Spleen (tissue), 11 donors: ENCODE measurements at regions not wholly inside any gene's neighbourhood (a gene's known extent, or its start where the extent isn't known, plus 50 kb on each side); places are given as distances from the start of the nearest gene placed in this dataset.
"Not testable (repeated sequence)": the region's sequence is repeated elsewhere in the genome, so short reads cannot be mapped to it uniquely, and the experiment has no call there.

Experiments used
- DNase-seq: peaks from one replicate; pipeline ENCODE4 v3.0.0-alpha.2; 2020
- H3K27ac ChIP-seq, 8 donors: fragments of 200-600 bp; sonication (generic) in 7 of 8; 1 replicate in 4 of 8; 2 replicates in 4 of 8; pipeline versions ENCODE4 v1.5.0 to v1.8.0; 2016 to 2021; ENCODE audit warnings: inconsistent platforms in 4 of 8, mild to moderate bottlenecking in 4 of 8, moderate library complexity in 1 of 8
- H3K27me3 ChIP-seq, 7 donors: fragments of 200-600 bp; sonication (generic) in 6 of 7; replicated peaks in 1 of 7; 1 replicate in 4 of 7; 2 replicates in 3 of 7; pipeline versions ENCODE4 v1.5.0 to v1.8.0; 2016 to 2021; ENCODE audit warnings: inconsistent platforms in 3 of 7, mild to moderate bottlenecking in 1 of 7
- H3K36me3 ChIP-seq, 6 donors: fragments of 200-600 bp; sonication (generic) in 5 of 6; 1 replicate in 4 of 6; 2 replicates in 2 of 6; pipeline versions ENCODE4 v1.5.0 to v1.8.0; 2016 to 2021; ENCODE audit warnings: inconsistent platforms in 2 of 6
- H3K4me1 ChIP-seq, 6 donors: fragments of 200-600 bp; sonication (generic) in 5 of 6; 1 replicate in 3 of 6; 2 replicates in 3 of 6; pipeline versions ENCODE4 v1.5.0 to v1.8.0; 2016 to 2021; ENCODE audit warnings: inconsistent platforms in 3 of 6
- H3K4me3 ChIP-seq, 8 donors: fragments of 200-600 bp; sonication (generic) in 7 of 8; 1 replicate in 4 of 8; 2 replicates in 4 of 8; pipeline versions ENCODE4 v1.5.0 to v1.8.0; 2016 to 2021; ENCODE audit warnings: inconsistent platforms in 4 of 8, mild to moderate bottlenecking in 4 of 8, moderate library complexity in 2 of 8
- H3K9me3 ChIP-seq, 8 donors: fragments of 200-600 bp; sonication (generic) in 7 of 8; 1 replicate in 4 of 8; 2 replicates in 4 of 8; pipeline versions ENCODE4 v1.5.0 to v1.8.0; 2016 to 2021; ENCODE audit warnings: inconsistent platforms in 4 of 8
- POLR2A ChIP-seq, 3 donors: fragments of 450-650 bp; IDR thresholded peaks; one replicate each; pipeline ENCODE4 v1.5.1; 2017; ENCODE audit warnings: antibody characterized with exemption in 3 of 3, mild to moderate bottlenecking in 1 of 3
- POLR2AphosphoS5 ChIP-seq, 3 donors: sonication (generic); formaldehyde crosslinking; IDR thresholded peaks; one replicate each; pipeline ENCODE4 v1.5.1; 2017; ENCODE audit warnings: antibody characterized with exemption in 3 of 3
- WGBS, 5 donors: extraction: QIAGEN DNeasy Blood & Tissue Kit in 3 of 5; methylation state at CpG; one replicate each; pipeline versions ENCODE4 v1.1.5 to v1.1.7; 2013 to 2018; 5-methylcytosine and 5-hydroxymethylcytosine counted together
- intact Hi-C: fragments of 100-400 bp; cut with DNase I; formaldehyde crosslinking; loops from one replicate; pipeline ENCODE4 v1.15.0; 2023; ENCODE audit warnings: low total_unique reads
- TF ChIP-seq, protein P1 (sequence below), 11 experiments: fragments of 200-600 bp in 7 of 11; fragments of 450-650 bp in 4 of 11; sonication (generic) in 4 of 11; IDR thresholded peaks in 8 of 11; conservative IDR thresholded peaks in 3 of 11; 1 replicate in 7 of 11; 2 replicates in 4 of 11; pipeline versions ENCODE4 v1.4.0 to v1.8.0; 2016 to 2021; ENCODE audit warnings: antibody characterized with exemption in 11 of 11, inconsistent platforms in 4 of 11, mild to moderate bottlenecking in 1 of 11
- donor health status: healthy with polysubstance abuse.
- donor health status: DM: no; HTN: no; CAD: no; lungs with moderate emphysema.
- donor health status: DM: no; HTN: no; CAD: no.
- donor health status: Bipolar disorder and iron deficiency.
- donor health status: healthy.
- donor health status: DM: no; HTN: no; CAD: no.
- donor health status: DM: yes; HTN: yes; CAD: no.

DNA sequence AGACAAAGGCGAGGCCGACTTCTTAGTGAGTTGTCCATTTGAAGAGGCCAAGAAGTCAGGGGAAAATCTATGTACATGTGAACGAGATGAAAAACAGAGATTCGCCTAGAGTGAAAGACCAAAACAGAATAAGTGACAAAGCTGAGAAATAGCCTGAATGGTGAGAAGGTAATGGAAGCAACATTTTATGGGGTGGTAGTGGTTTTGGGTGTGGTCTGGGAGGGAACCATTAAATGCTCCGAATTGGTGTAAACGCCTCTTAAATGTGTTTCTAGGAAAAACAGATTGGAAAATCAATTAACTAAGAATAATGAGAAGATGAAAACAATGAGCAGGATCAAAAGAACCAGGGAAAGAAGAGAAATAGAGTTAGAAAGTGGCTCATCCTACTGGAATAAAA is 83.8 kb upstream of the MANSC4 start:
- Histone ChIP-seq H3K4me3 (no peak overlapping the region), H3K27ac (no peak overlapping the region), H3K4me1 (no peaks in the 10 kb centered on the region), H3K36me3 (no peaks in the 10 kb centered on the region), H3K27me3 (no peaks in the 10 kb centered on the region), H3K9me3 (no peaks in the 10 kb centered on the region)
- intact Hi-C loops, result no loop called here
- TF ChIP-seq, protein P1, sequence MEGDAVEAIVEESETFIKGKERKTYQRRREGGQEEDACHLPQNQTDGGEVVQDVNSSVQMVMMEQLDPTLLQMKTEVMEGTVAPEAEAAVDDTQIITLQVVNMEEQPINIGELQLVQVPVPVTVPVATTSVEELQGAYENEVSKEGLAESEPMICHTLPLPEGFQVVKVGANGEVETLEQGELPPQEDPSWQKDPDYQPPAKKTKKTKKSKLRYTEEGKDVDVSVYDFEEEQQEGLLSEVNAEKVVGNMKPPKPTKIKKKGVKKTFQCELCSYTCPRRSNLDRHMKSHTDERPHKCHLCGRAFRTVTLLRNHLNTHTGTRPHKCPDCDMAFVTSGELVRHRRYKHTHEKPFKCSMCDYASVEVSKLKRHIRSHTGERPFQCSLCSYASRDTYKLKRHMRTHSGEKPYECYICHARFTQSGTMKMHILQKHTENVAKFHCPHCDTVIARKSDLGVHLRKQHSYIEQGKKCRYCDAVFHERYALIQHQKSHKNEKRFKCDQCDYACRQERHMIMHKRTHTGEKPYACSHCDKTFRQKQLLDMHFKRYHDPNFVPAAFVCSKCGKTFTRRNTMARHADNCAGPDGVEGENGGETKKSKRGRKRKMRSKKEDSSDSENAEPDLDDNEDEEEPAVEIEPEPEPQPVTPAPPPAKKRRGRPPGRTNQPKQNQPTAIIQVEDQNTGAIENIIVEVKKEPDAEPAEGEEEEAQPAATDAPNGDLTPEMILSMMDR (IDR thresholded peaks at IDR 0.05 in 8 of 11, conservative IDR thresholded peaks at IDR 0.05 in 3 of 11), result no peak
- TF ChIP-seq POLR2A (IDR thresholded peaks at IDR 0.05), result no peak
- TF ChIP-seq POLR2AphosphoS5 (IDR thresholded peaks at IDR 0.05), result no peak
- DNase-seq, result no peak
- WGBS, 5 donors, result 87 to 93% (median 93%) methylated on average over 6 of the region's 6 CpGs

DNA sequence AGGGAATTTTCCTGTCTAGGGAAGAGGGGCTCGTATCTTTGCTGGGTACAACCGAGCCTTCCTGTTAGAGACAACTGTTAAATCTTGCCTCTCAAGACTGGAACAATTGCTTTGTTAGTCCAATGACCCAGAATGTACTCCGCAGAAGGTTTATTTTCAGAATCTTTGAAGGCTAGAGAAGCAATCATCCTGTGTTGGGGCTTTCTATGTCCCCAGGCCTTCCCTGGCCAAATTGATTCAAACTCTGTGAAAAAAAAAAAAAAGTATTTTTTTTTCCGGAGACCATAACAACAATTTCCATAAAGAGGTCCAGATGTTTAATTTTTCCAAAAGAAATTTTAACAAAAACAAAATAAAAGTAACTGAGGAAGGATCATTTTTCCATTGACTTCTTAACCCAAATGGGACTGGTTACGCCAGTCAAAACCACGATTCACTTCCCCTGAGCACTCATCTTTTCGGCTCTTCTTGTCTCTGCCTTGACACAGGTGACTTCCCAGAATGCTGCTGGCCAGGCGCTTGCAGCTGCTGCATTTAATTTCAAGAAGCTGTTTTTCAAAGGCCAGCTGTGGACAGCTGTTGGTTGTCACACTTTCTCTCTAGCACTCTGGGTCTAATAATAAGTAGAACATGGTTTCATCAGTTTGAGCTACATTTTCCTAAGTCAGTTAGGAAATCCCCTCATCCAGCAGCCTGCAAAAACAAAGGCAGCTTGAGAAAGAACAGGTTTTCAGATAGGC is 81.6 kb upstream of the MANSC4 start:
- H3K27me3 ChIP-seq, result no peaks in the 10 kb centered on the region
- H3K4me1 ChIP-seq, result no peaks in the 10 kb centered on the region
- TF ChIP-seq, protein P1 (IDR thresholded peaks at IDR 0.05 in 8 of 11, conservative IDR thresholded peaks at IDR 0.05 in 3 of 11), result no peak
- TF ChIP-seq POLR2A (IDR thresholded peaks at IDR 0.05), result no peak
- peak in 2 of 3 donors; percentile 10 to 60 for TF ChIP-seq POLR2AphosphoS5 (IDR thresholded peaks at IDR 0.05)
- 60 to 80% (median 73%) methylated on average over 8 of the region's 8 CpGs for WGBS, 5 donors
- H3K9me3 ChIP-seq, result no peaks in the 10 kb centered on the region
- no peaks in the 10 kb centered on the region for H3K36me3 ChIP-seq
- no peak overlapping the region for H3K4me3 ChIP-seq
- DNase-seq, result no peak
- intact Hi-C loops, result no loop called here
- peak overlapping the region in 4 of 8 donors; percentile 3 to 56 (median 28) for H3K27ac ChIP-seq

DNA sequence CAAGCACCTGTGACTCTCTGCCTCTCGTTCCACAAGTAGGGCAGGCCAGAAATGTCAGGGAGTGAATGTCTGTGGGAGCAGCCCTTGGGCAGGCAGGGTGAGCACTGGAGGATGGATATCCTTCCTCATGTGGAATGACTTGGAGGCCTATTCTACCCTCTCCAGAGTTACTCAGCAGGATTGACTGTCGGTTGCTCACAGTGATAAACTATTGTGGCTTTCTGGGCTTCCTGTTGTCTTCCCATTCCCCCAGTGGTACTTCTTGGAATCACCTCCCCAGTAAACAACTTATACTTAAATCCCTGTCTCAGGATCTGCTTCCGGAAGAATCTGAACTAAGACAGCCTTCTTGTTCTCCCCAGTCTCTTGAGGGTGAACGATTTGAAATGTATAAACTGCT is 79.6 kb upstream of the MANSC4 start:
- intact Hi-C loops, result no loop called here
- Histone ChIP-seq H3K4me3 (no peak overlapping the region), H3K36me3 (no peaks in the 10 kb centered on the region), H3K9me3 (no peaks in the 10 kb centered on the region), H3K27me3 (no peaks in the 10 kb centered on the region), H3K27ac (no peak overlapping the region), H3K4me1 (no peaks in the 10 kb centered on the region)
- no peak for DNase-seq
- WGBS, 5 donors, result 79 to 89% (median 82%) methylated on average over 4 of the region's 4 CpGs
- no peak for TF ChIP-seq POLR2AphosphoS5 (IDR thresholded peaks at IDR 0.05)
- TF ChIP-seq, protein P1 (IDR thresholded peaks at IDR 0.05 in 8 of 11, conservative IDR thresholded peaks at IDR 0.05 in 3 of 11), result no peak
- no peak for TF ChIP-seq POLR2A (IDR thresholded peaks at IDR 0.05)

DNA sequence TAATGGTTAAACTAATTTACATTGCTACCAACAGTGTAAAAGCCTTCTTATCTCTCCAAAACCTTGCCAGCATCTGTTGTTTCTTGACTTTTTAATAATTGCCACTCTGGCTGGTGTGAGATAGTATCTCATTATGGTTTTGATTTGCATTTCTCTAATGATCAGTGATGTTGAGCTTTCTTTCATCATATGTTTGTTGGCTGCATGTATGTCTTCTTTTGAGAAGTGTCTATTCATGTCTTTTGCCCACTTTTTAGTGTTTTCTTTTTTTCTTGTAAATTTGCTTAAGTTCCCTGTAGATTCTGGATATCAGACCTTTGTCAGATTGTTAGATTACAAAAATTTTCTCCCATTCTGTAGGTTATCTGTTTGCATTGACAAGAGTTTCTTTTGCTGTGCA is 77.0 kb upstream of the MANSC4 start:
- H3K27me3 ChIP-seq, H3K4me1 ChIP-seq, H3K9me3 ChIP-seq, H3K4me3 ChIP-seq, H3K36me3 ChIP-seq, DNase-seq, H3K27ac ChIP-seq, intact Hi-C loops: not testable (repeated sequence)
